Spinal cord (tissue), 9 donors: ENCODE measurements at regions not wholly inside any gene's neighbourhood (a gene's known extent, or its start where the extent isn't known, plus 50 kb on each side); places are given as distances from the start of the nearest gene placed in this dataset.

Experiments used
- DNase-seq, 6 donors: peaks; one replicate each; pipeline versions ENCODE4 v3.0.0 to v3.0.0-alpha.2; 2013 to 2015; ENCODE audit warnings: low spot score in 6 of 6, low read depth in 4 of 6
- H3K27ac ChIP-seq: one replicate; pipeline ENCODE4 v1.5.1; 2013; ENCODE audit warnings: low read depth, low read length, control low read depth
- H3K27me3 ChIP-seq: one replicate; pipeline ENCODE4 v1.6.1; 2013; ENCODE audit warnings: low read length; ENCODE audit not compliant: control insufficient read depth, insufficient read depth
- H3K36me3 ChIP-seq: one replicate; pipeline ENCODE4 v1.6.1; 2013; ENCODE audit warnings: low read length; ENCODE audit not compliant: control insufficient read depth, insufficient read depth
- H3K4me1 ChIP-seq: one replicate; pipeline ENCODE4 v1.6.1; 2013; ENCODE audit warnings: low read length; ENCODE audit not compliant: control insufficient read depth, insufficient read depth
- H3K4me3 ChIP-seq: one replicate; pipeline ENCODE4 v1.5.1; 2013; ENCODE audit warnings: low read depth, low read length, control low read depth
- H3K9me3 ChIP-seq: one replicate; pipeline ENCODE4 v1.6.1; 2013; ENCODE audit warnings: low read length; ENCODE audit not compliant: control insufficient read depth, insufficient read depth
- WGBS: methylation state at CpG from one replicate; pipeline ENCODE4 v1.1.5; 2013; ENCODE audit warnings: missing lambda C conversion rate; ENCODE audit not compliant: insufficient coverage; 5-methylcytosine and 5-hydroxymethylcytosine counted together
- donor health status: healthy.

DNA sequence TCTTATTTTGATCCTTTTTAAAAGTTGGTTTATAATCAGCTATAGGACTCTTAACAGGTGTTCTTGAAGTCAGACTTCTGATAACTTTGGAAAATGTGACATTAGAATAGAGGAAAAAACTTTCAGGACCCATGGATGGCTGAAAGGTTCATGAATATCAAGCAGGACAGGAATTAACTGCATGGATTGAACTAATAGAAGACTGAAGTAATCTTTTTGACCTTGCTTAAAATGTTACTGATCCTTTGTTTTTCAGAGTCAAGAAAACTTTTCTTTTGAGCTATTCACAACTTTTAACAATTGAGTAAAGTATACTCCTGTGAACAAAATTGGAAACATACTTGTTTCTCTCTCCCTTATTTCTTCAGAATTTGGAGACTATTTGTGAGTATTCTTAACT, 79.2 kb downstream of the PLK2 start:
- Histone ChIP-seq H3K27me3 (no peaks in the 10 kb centered on the region), H3K9me3 (peaks cover 7% of the 10 kb centered on the region), H3K36me3 (no peaks in the 10 kb centered on the region), H3K4me1 (no peaks in the 10 kb centered on the region), H3K27ac (no peak overlapping the region), H3K4me3 (no peak overlapping the region)
- DNase-seq: no peak

DNA sequence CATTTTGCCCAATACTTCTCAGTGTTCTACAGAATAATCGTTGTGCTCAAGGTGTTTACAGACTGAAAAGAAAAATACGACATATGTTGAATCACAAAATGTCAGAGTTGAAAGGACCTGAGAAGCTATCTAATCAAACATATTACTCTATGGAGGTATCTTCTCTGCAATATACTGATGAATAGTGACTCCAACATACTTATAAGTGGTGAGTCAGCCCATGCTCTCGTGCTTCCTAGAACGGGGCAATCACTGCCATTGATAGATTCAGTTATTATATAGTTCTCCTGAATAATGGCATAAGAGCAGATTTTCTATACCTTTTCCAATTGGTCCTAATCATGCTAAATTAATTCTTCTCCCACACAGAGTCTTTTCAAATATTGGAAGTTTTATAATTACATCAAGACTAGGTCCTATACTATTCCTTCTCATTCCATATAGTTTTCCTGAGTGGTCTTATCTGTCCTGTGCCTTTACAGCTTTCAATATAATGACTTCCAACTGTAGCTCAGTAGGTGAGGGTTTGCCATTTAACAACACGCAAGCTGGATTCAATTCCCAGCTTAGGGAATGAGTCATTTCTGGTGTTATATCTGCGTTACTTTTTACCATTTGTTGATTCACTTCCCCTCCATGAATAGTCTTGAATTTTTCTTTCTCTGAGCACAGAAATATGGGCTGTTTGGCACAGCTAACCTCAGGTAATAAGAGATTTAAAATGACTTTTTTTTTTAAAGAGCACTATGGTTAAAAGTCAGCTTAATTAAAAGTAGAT, 81.1 kb downstream of the PLK2 start:
- no peak for DNase-seq
- WGBS: no CpG with 5 or more reads among the region's 6 CpGs
- H3K4me3 ChIP-seq: no peak overlapping the region
- H3K9me3 ChIP-seq: peaks cover 7% of the 10 kb centered on the region
- H3K4me1 ChIP-seq: no peaks in the 10 kb centered on the region
- H3K27me3 ChIP-seq: no peaks in the 10 kb centered on the region
- no peak overlapping the region for H3K27ac ChIP-seq
- no peaks in the 10 kb centered on the region for H3K36me3 ChIP-seq

DNA sequence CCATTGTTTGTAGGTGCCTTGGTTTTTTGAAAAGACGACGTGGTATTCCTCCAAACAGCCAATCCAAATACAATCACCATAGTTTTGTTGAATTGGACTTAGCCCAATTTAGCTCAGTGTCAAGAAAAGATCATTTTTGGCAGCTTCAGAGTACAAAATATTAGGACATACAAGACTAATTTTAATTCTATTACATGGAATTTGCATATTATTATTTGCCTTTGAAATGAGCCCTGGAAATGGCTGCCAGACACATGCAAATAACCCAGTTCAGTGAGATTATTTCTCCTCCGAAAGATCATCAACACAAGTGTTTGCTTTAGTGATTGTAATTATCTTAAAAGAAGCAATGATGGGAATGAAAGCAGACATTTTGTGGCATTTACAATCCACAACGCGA, 89.3 kb downstream of the PLK2 start:
- DNase-seq: peak in 1 of 6 donors; percentile 77
- no peaks in the 10 kb centered on the region for H3K27me3 ChIP-seq
- no CpG with 5 or more reads among the region's 5 CpGs for WGBS
- H3K36me3 ChIP-seq: no peaks in the 10 kb centered on the region
- no peaks in the 10 kb centered on the region for H3K9me3 ChIP-seq
- H3K4me1 ChIP-seq: no peaks in the 10 kb centered on the region
- H3K27ac ChIP-seq: no peak overlapping the region
- no peak overlapping the region for H3K4me3 ChIP-seq

DNA sequence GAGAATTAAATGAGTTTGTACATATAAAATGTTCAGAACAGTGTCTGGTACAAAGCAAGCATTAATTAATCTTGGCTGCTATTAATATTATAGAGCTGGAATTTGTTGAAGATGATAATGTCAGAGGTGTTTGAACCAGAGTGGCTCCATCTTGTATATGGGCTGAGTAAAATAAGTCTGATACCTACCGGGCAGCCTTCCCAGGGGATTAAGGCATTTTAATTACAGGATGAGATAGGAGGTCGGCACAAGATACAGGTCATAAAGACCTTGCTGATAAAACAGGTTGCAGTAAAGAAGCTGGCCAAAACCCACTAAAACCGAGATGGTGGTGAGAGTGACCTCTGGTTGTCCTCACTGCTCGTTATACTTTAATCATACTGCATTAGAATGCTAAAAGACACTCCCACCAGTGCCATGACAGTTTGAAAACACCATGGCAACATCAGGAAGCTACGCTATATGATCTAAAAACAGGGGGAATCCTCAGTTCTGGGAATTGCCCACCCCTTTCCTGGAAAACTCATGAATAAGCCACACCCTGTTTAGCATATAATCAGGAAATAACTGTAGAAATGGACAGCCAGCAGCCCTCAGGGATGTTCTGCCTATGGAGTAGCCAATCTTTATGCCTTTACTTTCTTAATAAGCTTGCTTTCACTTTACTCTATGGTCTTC, 90.2 kb downstream of the PLK2 start:
- 89% methylated on average over 1 of the region's 5 CpGs for WGBS
- Histone ChIP-seq H3K27me3 (no peaks in the 10 kb centered on the region), H3K4me3 (no peak overlapping the region), H3K9me3 (no peaks in the 10 kb centered on the region), H3K27ac (no peak overlapping the region), H3K4me1 (no peaks in the 10 kb centered on the region), H3K36me3 (no peaks in the 10 kb centered on the region)
- DNase-seq: no peak

DNA sequence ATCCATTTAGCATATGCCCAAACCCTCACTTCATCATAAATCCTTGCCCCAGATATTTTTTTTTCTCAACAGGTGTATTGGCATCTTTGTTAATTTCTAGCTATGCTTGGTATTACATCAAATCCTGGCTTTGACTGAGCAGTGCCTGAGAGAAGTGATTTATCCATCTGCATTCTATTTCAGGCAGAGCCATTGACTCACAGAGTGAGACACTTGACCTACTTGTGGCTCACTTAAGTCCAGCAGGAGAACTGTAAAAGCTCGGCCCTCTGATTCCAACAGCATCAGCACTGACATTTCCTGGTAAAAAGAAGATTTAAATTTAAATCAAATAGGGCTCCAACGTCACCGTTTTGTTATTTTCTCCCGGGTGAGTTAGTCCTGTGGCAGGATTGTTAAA, 93.4 kb downstream of the PLK2 start:
- H3K27ac ChIP-seq: no peak overlapping the region
- no CpG with 5 or more reads among the region's 4 CpGs for WGBS
- no peaks in the 10 kb centered on the region for H3K27me3 ChIP-seq

DNA sequence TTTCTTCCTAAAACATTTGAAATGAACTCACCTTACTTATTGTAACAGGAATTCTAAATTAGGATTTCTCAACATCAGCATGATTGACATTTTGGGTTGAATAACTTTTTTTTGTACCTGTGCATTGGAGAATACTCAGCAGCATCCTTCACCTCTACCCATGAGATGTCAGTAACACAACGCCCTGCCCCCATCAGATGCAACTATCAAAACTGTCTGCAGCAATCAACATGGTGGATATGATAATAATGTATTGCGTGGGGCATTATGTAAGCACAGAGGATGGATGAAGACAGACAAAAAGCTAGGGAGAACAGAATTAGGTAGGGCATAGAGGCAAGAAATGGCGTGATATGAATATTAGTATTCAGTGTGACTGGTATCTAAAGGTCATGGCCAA, 94.1 kb downstream of the PLK2 start:
- no peak for DNase-seq
- no peaks in the 10 kb centered on the region for H3K27me3 ChIP-seq
- no peak overlapping the region for H3K27ac ChIP-seq
- no peak overlapping the region for H3K4me3 ChIP-seq
- H3K4me1 ChIP-seq: no peaks in the 10 kb centered on the region
- no peaks in the 10 kb centered on the region for H3K9me3 ChIP-seq
- H3K36me3 ChIP-seq: no peaks in the 10 kb centered on the region
- WGBS: 92% methylated on average over 1 of the region's 3 CpGs

More for the DNA sequence above, 93.4 kb downstream of the PLK2 start:
- DNase-seq: peak in 1 of 6 donors; percentile 16
- H3K9me3 ChIP-seq: no peaks in the 10 kb centered on the region
- H3K4me1 ChIP-seq: no peaks in the 10 kb centered on the region
- no peak overlapping the region for H3K4me3 ChIP-seq
- H3K36me3 ChIP-seq: no peaks in the 10 kb centered on the region

DNA sequence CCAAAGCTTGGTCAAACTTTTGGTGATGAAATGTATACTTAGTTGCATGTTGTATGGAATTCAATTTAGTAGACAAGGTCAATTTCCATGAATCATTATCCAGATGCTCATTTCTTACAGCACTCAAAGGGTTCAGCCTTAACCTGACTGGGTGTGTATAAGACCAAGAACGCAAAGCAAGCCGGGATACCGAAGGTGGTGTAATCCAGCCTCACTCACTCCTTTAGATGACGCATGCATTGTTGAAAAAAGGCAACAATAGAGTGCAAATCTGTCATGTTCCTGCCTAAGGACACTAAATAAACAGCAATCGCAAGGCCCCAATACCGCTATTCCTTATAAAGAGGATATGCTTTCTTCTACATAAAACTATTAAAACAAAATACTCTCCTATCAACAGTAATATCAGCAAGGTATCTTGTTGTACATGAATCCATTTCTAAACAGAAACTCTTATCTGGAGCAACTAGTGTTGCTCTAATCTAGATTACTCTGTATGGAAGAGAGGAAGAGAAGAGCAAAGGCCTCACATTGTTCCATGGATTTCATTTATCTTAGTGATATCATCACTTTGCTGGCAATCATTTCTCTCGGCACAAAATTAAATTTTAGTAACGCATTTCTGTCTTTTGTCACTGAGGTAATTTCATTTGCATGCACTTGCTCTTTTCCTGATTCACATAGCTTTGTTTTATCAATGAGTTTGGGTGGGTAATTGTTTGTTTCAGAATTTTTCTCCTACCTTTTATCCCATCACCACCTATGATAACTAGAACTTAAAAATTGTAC, 96.2 kb downstream of the PLK2 start:
- H3K36me3 ChIP-seq: no peaks in the 10 kb centered on the region
- H3K4me1 ChIP-seq: no peaks in the 10 kb centered on the region
- H3K27ac ChIP-seq: no peak overlapping the region
- no peaks in the 10 kb centered on the region for H3K27me3 ChIP-seq
- DNase-seq: no peak
- 93% methylated on average over 3 of the region's 8 CpGs for WGBS
- no peak overlapping the region for H3K4me3 ChIP-seq
- no peaks in the 10 kb centered on the region for H3K9me3 ChIP-seq

DNA sequence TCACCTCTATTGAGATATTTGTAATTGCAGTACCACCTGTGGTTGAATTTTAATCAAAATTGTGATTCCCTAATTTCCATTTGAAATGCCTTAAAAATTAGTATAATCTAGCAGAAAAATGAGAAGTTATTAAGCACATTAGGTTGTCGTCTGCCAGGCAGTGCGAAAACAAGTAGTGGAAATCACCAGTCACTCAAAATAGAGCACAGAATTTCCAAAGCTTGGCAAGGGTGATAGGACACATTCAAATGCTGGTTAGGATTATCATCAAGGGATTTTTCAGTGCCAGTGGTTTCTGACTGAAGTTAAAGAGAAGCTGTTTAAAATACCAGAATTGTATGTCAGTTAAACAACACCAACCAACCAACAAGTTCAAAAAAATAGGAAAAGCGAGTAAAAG, 97.8 kb downstream of the PLK2 start:
- H3K9me3 ChIP-seq: no peaks in the 10 kb centered on the region
- no peak overlapping the region for H3K27ac ChIP-seq
- H3K36me3 ChIP-seq: no peaks in the 10 kb centered on the region
- H3K4me3 ChIP-seq: no peak overlapping the region
- no peaks in the 10 kb centered on the region for H3K27me3 ChIP-seq
- WGBS: no CpG with 5 or more reads among the region's 3 CpGs
- DNase-seq: peak in 1 of 6 donors; percentile 36
- H3K4me1 ChIP-seq: no peaks in the 10 kb centered on the region

DNA sequence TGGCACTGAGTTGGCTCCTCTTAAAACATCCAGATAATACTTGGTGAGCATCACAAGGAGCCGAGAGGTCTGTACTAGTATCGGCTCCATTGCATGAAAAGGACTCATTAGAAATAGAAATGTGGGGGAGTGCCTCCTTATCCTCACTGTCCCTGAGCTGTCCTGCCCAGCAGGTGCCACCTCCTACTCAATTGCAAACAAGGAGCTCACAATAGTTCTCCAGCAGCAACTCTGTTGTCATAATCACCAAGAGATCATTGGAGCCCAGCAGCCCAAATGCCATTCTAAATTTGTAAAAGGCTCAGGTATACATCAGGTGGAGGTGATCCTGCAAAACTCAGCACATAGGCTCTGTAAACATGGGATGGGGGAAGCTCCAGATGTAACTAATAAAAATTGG, 99.1 kb downstream of the PLK2 start:
- DNase-seq: no peak
- Histone ChIP-seq H3K4me3 (no peak overlapping the region), H3K27ac (no peak overlapping the region), H3K36me3 (no peaks in the 10 kb centered on the region), H3K4me1 (no peaks in the 10 kb centered on the region), H3K27me3 (no peaks in the 10 kb centered on the region), H3K9me3 (no peaks in the 10 kb centered on the region)
- no CpG with 5 or more reads among the region's 2 CpGs for WGBS
